ENCODE measurements at regions not wholly inside any gene's neighbourhood (a gene's known extent, or its start where the extent isn't known, plus 50 kb on each side); places are given as distances from the start of the nearest gene placed in this dataset.
"Not testable (repeated sequence)": the region's sequence is repeated elsewhere in the genome, so short reads cannot be mapped to it uniquely, and the experiment has no call there.

DNA sequence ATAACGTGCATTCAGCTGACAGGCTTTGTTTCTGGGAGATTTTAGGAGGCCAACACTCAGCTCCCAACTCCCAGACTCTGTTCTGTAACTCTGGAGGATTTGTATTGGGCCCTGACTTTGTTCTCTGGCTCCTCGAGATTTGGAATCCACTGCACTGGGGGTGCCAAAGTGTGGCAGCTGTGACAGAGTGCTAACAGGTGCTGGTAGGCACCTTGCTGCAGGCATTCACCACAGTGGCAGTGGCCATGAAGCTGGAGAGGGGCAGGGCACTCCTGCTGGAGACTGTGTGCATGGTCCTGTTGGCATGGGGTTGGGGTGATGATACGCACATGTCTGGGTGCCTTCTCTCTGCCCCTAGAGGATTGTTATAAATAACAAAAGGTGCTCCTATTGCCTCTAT, 1094.9 kb upstream of the SLIT2 start:
- DNase-seq (ENCODE audit: low read depth), result no peak

DNA sequence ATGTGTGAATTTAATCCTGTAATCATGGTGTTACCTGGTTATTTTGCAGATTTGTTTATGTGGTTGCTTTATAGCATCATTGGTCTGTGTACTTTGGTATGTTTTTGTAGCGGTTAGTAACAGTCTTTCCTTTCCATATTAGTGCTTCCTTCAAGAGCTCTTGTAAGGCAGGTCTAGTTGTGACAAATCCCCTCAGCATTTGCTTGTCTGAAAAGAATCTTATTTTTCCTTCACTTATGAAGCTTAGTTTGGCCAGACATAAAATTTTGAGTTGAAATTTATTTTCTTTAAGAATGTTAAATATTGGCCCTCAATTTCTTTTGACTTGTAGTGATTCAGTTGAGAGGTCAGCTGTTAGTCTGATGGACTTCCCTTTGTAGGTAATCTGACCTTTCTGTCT, 1096.1 kb upstream of the SLIT2 start:
- DNase-seq (ENCODE audit: low read depth), result no peak

DNA sequence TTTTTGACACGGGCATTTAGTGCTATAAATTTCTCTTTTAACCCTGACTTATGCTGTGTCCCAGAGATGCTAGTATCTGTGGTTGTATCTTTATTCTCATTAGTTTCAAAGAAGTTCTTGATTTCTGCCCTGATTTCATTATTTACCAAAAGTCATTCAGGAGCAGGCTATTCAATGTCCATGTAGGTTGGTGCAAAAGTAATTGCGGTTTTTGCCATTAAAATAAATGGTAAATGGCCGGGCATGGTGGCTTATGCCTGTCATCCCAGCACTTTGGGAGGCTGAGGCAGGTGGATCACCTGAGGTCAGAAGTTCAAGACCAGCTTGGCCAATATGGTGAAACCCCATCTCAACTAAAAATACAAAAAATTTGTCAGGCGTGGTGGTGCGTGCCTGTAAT, 1097.4 kb upstream of the SLIT2 start:
- not testable (repeated sequence) for DNase-seq (ENCODE audit: low read depth)

DNA sequence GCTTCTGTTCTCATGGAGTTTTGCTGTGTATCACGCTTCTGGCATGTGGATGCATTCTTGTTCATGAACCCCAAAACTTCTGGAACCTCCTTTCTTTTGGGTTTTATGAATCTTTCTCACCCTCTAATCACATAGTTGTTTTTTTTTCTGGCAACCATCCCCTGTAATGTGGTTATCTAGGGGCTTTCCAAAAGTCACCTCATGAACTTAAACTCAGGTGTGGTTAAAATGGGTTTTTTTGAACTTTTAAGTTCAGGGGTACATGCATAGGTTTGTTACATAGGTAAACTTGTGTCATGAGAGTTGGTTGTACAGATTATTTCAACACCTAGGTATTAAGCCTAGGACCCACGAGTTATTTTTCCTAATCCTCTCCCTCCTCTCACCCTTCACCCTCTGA, 1099.4 kb upstream of the SLIT2 start:
- no peak for DNase-seq (ENCODE audit: low read depth)

DNA sequence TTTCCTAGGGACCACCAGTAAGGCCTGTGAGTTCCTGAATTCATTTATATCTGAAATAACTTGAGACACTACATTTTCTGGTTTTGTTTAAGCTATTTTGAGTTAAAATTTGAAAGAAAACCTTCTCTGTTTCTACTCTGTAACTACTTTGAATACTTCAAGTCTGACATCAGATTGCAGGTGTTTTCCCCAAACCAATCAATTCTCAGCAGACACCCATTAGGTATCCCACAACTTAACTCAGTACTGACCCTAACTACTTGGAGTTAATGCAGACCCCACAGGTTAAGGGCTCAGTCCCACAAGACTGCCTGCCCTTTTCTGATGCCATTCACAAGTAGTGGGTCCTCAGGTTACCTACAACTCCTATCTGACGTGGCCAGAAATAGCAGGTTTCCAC, 1100.0 kb upstream of the SLIT2 start:
- no peak for DNase-seq (ENCODE audit: low read depth)

DNA sequence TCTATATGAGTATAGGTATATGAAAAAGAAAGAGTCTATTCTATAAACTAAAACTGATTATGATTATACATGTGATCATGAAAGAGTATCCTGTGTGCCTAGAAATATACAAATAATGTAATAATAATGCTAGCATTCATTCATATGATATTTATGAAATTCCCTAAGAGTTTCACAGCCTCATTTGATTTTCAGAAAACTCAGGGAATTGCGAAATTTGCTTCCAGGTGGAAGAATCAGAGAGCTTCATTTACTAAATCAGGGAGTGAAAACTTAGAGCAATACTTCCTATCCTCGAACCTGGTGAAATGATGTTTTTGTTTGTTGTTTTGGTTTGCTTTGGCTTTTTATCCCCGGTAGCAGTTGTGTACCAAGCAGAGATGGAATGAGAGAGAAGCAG, 1105.7 kb upstream of the SLIT2 start:
- no peak for DNase-seq (ENCODE audit: low read depth)

DNA sequence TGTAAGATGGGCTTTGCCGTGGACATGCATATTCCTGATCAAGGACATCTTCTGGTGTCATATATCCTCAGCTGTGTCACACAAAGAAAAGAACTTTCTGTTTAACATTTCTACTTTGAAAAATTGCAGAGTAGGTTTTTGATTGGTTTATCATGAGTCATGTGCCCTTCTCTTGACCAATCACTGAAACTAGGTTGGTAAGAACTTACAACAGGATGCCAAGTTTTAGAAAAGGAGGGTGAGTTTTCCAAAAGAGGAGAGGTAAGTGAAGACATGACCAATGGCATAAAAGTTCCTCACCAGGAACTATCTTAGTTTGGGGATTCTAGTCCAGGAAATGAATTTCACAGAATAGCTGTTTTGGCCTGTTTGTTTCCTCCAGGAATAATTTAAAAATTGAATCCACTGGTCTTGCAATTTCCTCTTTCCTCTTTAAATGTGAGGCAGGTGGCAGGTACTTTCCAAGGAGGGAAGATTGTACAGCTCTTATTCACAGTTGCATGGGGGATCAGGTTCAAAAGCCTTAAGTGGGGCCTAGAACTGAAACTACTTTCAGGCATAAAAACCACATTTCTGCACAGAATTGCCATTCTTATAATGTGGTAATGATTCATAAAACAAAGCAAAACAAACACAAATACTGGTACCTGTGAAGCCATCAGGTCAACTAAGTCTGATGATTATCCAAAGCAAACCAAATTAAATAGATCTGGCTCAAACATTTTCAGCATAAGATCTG, 1114.5 kb upstream of the LCORL start:
- no peak for DNase-seq (ENCODE audit: low read depth)

DNA sequence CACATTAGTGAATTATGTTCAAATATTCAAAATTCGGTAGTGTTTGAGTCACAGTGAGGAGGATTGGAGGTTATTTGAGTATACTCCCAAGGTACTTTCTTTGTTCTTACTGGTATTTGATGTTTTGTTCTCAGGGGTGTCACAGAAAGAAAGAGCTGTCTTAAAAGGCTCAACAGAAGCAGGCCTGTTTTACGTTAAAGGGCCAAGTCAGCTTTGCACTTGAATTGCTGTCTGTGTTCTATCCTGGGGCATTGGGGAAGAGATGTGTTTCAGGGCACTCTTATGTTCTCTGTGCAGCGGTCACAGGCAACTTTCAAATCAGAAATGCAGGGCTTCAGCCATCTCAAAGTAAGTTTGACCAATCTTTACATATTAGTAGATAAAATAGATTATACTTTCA, 1113.1 kb upstream of the LCORL start:
- no peak for DNase-seq (ENCODE audit: low read depth)

DNA sequence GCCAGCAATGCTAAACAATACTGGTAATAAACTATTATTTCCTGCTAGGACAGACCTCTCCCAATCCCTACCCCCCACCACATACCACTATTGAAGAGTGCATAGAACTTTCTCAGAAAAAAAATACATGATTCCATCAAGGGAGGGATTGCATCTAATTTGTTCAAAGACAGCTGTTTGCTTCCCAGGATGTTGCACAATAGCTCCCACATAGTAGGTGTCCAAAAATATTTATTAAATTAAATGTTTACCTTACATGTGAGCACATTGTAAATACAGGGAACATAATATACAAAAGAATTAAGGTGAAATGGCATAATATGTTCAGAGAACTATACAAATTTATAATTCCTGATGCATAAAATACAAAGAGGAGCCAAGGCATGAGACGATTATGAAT, 1111.8 kb upstream of the LCORL start:
- no peak for DNase-seq (ENCODE audit: low read depth)

DNA sequence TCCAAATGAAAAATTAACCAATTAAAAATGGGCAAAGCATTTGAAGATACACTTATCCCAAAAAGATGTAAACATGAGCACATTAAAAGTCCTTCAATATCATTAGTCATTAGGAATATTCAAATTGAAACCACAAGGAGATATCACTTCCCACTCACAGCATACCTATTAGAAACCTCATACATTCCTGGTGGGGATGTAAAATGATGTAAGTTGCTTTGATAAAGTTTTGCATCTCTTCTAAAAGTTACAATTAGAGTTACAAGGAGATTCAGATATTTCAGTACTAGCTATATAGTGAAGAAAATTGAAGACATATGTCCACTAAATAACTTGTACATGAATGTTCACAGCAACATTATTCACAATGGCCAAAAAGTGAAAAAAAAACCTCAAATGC, 1109.3 kb upstream of the LCORL start:
- DNase-seq (ENCODE audit: low read depth), result no peak

DNA sequence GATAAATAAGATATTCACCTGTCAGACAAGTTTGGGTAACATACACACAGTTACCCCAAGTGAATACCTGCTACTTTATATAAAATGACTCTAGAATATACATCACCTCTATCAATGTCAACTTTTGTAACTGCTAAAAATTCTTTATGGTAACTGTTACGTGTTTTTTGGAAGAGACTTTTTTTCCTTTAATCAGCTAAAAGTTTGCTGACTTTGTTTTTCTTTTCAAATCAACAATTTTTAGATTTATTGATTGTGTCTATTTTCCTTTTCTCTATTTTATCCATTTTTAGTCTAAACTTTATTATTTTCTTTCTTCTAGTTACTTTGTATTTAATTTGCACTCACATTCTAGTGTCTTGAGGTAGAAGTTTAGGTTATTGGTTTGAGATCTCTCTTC, 1106.6 kb upstream of the LCORL start:
- no peak for DNase-seq (ENCODE audit: low read depth)

DNA sequence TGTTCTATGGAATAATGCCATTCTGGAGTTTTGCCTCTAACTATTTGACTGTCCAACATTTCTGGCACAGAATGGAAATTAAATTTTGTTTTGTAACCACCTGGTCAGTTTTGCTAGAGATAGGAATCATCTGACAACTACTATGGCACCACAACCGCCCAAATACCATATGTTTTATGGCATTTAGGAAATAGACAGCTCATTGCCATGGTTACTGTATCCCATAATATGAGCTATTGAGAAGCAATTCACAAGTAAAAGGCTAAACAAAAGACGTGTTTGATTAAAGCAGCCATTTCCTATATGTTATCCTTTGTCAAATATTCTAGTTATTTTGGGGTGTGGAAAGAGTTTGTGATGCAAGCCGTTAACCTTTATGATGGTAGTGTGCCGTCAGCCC, 1105.3 kb upstream of the LCORL start:
- no peak for DNase-seq (ENCODE audit: low read depth)

DNA sequence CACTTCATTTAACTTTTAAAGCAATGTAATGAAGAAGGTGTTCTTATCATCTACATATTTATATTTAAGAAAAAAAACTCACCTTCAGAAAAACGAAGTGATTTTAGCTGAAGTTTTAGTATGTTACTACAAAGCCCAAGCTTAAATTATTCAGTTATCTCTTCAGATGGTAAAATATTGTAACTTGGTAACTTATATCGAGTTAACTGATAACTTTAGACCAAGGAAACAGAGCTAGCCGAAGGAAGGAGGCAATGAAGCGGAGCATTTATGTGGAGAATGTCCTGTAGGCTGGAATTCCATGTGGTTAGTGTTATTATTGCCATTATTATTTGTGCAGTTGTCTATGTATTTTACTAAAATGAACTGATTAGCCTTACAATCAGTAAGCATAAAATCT, 1102.1 kb upstream of the LCORL start:
- DNase-seq (ENCODE audit: low read depth), result no peak

DNA sequence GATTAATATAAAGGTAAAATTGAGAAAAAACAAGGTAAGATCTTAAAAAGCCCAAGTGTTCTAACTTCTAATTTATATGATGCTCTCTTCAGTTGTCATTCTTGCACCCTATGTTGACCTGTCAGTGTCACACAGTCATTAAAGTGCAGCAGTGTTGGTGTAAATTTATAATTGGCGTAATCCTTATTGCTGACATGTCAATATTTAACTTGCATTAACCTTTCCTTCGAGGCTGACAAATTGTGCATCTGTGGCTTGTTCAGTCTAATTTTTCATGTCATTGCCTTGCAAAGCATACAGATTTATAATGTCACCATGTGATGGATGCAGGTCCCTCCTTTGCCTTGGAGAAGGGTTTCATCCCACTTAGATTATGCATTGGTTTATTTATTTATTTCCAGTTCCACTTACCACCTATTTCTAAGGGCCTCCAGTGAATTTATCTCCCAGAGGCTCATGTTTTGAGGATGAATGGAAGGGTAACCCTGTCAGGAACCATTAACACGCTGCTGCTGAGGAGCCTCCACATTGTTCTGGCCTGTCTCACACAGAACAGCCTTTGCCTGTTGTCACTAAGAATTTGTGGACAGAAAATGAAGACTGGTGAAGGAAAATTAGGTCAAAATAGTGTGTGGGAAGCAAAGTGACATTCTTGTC, 1098.5 kb upstream of the LCORL start:
- no peak for DNase-seq (ENCODE audit: low read depth)

DNA sequence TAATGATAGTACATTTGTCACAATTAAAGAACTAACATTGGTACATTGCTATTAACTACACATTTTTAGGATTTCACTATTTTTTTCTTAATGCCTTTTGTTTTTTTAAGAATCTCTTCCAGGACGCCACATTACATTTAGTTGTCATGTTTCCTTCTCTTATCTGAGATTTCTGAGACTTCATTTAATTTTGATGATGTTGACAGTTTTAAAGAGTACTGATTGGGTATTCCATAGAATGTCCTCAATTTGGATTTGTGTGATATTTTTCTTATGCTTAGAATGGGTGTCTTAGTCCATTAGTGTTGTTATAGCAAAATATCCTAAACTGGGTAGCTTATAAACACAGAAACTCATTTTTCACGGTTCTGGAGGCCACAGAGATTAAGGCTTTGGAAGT, 1095.5 kb upstream of the LCORL start:
- no peak for DNase-seq (ENCODE audit: low read depth)

DNA sequence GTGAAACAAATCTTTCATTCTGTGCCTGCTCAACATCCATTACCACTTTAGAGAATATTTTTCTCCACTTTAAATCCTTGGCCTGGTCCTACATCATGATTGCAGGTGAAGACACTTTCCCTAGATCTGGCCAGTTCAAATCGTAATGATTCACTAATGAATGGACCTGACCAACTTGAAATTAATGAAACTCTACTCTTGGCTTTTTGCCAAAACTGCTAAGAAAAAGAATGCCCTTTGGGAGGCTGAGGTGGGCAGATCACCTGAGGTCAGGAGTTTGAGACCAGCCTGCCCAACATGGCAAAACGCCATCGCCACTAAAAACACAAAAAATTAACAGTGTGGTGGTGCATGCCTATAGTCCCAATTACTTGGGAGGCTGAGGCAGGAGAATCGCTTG, 1082.6 kb upstream of the LCORL start:
- no peak for DNase-seq (ENCODE audit: low read depth)

DNA sequence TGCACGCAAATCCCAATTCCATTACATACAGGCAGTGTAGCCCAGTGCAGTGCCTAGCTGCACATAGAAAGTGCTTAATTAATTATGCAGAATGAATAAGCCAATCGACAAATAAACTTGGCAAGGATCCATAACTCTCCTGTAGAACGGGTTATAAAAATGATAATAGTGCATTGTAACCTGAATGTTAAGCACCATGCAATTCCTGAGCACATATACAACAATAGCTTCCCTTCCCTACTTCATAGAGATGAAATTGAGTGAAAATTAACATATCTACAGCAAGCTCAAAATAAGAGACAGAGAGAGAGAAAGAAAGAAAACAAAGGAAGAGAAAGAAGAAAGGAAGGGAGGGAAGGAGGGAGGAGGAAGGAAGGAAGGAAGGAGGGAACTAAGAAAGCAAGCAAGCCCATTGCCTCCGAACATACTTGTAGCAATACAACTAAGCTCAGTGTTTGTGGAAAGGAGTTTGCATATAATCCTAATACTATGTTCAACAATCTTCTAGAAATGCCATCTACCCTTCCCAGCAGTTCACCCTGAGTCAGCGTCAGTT, 1074.0 kb upstream of the LCORL start:
- no peak for DNase-seq (ENCODE audit: low read depth)

DNA sequence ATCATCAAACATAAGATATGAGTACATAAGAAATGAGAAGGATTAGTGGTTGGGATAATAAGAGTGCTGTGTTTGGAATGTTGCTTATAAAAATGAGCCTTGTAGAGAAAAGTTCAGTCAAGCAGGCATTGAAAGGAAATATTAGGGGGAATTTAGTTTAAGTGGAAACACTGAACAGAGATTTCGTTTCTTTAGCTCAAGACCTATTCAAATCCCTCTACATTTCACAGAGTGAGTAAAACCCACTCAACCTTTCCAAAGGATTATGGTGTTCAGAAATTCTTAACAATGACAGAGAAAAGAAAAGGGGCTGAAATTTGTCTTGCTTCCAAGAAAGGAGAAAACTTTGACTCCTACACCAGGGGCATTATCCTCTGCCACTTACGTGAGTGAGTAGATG, 1072.4 kb upstream of the LCORL start:
- no peak for DNase-seq (ENCODE audit: low read depth)

DNA sequence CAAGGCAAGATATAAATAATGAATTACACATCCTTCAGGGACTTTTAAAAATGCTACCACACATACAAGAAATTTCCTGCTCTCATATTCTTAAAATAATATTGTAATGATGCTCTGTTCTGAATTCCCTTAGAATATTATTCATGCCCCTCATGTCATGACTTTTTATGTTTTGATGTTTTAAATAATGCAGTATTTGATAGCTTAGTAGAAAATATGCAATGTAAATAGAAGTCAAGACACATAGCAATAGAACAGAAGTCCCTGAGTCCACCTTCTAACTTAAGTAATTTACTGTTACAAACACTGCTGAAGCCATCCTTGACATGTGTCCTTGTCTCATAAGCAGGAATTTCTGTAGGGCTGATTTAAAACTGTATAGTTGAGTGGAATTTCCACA, 1071.2 kb upstream of the LCORL start:
- no peak for DNase-seq (ENCODE audit: low read depth)

DNA sequence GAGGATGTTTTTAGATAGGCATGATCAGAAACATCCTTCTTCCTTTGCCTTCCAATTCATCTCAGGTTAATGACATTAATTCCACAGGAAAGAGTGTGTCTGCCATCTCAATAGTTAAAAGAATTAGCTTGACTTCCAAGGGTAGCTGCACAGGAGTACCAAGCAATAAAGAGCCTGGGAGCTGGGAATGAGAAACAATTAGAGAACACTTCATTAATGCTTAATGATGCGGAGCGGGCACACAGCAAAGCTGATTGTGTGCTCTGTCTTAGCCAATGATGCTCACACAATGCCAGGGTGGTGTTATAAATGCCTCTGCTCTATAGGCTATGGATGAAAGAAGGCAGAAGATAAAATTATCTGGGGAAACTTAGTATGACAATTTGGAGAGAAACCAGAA, 1052.5 kb upstream of the LCORL start:
- DNase-seq (ENCODE audit: low read depth), result no peak

DNA sequence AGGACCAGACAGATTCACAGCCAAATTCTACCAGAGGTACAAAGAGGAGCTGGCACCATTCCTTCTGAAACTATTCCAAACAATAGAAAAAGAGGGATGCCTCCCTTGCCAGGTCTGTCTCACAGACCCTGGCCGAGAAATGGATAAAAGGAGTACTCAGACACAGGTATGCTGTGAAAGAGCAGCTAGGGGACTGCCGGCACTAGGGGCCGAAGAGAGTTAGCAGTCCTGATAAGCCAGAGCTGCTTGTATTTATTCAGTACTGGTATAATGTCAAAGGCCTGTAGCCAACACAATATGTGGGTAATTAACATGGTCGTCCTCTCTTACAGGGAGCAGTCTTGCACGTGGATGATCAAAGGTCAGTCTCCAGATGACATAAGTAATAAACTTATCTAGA, 1042.1 kb upstream of the LCORL start:
- DNase-seq (ENCODE audit: low read depth), result no peak

DNA sequence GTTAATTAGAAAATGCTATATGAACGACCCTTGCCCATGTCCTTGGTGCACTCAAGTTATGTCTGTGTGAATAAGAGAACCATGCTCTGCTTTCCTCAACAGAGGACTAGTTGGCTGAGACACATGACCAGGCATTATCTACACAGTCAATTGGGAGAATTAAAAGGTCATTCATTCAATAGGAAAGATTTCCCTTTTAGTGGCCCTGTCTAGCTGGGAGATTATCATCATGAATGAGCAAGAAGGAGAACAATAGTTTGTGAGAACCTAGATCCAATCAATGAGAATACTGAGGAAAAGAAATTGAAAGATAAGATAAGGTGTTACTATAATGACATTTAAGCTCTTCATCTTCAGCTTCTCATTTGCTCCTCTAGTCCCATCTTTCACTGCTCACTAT, 1033.4 kb upstream of the LCORL start:
- DNase-seq (ENCODE audit: low read depth), result no peak

DNA sequence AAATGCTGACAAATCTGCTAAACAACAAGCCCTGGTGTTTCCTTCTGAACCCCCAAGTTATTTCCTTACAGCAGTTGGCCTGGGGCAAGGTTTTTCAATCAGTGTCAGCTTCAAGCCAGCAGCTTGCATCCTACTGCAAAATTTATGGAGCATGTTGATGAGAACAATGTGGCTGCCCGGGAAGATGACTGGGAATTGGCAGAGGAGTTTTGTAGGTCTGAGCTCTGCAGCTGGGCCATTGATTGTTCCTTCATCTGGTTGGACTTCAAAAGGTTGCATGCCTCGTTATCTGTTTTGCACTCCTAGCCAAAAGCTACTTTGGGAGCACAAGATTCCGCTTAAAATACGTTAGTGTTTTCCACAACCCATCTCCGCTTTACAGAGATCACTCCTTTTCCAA, 1030.3 kb upstream of the LCORL start:
- DNase-seq (ENCODE audit: low read depth), result no peak
